Cerebellar cortex (tissue), 1 donor: ENCODE measurements at regions not wholly inside any gene's neighbourhood (a gene's known extent, or its start where the extent isn't known, plus 50 kb on each side); places are given as distances from the start of the nearest gene placed in this dataset.
"Not testable (repeated sequence)": the region's sequence is repeated elsewhere in the genome, so short reads cannot be mapped to it uniquely, and the experiment has no call there.

ENCODE experiments used
- DNase-seq: peaks from one replicate; pipeline ENCODE4 v3.0.0-alpha.2; 2015; ENCODE audit warnings: low spot score

- no peak for DNase-seq
These were observed 72.1 kb upstream of the IGFBP7 start for GRCh38 chr4:57182132-57182874.

- not testable (repeated sequence) for DNase-seq
These were observed 63.0 kb upstream of the IGFBP7 start for GRCh38 chr4:57173136-57173535.

- DNase-seq: no peak
These were observed 61.9 kb upstream of the IGFBP7 start for GRCh38 chr4:57172065-57172464.

DNA sequence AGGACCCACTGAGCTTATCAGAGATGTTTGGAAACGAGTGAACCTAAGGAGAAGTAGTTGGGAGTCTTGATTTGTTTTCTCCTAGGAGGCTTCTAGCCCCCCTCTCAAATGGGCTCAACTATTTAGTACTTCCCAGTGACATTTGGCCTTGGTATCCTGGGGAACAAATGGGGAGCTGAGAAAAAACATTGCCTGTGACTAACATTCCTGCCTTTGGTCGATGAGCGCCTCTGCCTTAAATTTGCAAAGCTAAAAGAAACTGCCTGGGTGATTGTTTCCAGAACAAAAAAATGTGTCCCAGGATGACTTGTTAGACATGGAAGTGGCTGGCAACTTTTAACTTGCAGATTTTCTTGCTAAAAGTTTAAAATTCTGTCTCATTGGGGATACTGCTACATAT, 58.8 kb upstream of the IGFBP7 start:
- DNase-seq: no peak

GRCh38 chr4:57163530-57164459, 53.6 kb upstream of the IGFBP7 start:
- DNase-seq: peak; percentile 67

GRCh38 chr4:57162499-57163019, 52.4 kb upstream of the IGFBP7 start:
- no peak for DNase-seq
